H9 (cell line): ENCODE measurements at regions not wholly inside any gene's neighbourhood (a gene's known extent, or its start where the extent isn't known, plus 50 kb on each side); places are given as distances from the start of the nearest gene placed in this dataset.

Experiments
- DNase-seq: peaks from one replicate; pipeline ENCODE4 v3.0.0-alpha.2; 2017
- H2AFZ ChIP-seq: one replicate; pipeline ENCODE4 v1.6.1; 2013; ENCODE audit warnings: mild to moderate bottlenecking, low read length, control low read depth, moderate library complexity
- H2AK5ac ChIP-seq: 2 replicates; pipeline ENCODE4 v1.6.1; 2013; ENCODE audit warnings: low read length, control low read depth, mixed read lengths; ENCODE audit not compliant: insufficient read length
- H2BK120ac ChIP-seq: one replicate; pipeline ENCODE4 v1.6.1; 2013; ENCODE audit warnings: low read depth, mild to moderate bottlenecking, low read length, control low read depth, inconsistent platforms; ENCODE audit not compliant: poor library complexity, severe bottlenecking
- H2BK12ac ChIP-seq: 2 replicates; pipeline ENCODE4 v1.6.1; 2013; ENCODE audit warnings: low read length, control low read depth, mixed read lengths, low read depth; ENCODE audit not compliant: insufficient read length
- H2BK15ac ChIP-seq: 2 replicates; pipeline ENCODE4 v1.6.1; 2013; ENCODE audit warnings: low read depth, low read length, control low read depth
- H2BK20ac ChIP-seq: one replicate; pipeline ENCODE4 v1.6.1; 2013; ENCODE audit warnings: low read depth, mild to moderate bottlenecking, low read length, control low read depth, inconsistent platforms; ENCODE audit not compliant: poor library complexity, severe bottlenecking
- H2BK5ac ChIP-seq: 2 replicates; pipeline ENCODE4 v1.6.1; 2013; ENCODE audit warnings: low read length, control low read depth, mixed read lengths; ENCODE audit not compliant: insufficient read length
- H3K14ac ChIP-seq: 2 replicates; pipeline ENCODE4 v1.6.1; 2013; ENCODE audit warnings: low read length, control low read depth; ENCODE audit not compliant: insufficient read depth
- H3K18ac ChIP-seq: 2 replicates; pipeline ENCODE4 v1.6.1; 2013; ENCODE audit warnings: low read depth, mild to moderate bottlenecking, mixed read lengths, low read length, control low read depth; ENCODE audit not compliant: insufficient read length
- H3K23ac ChIP-seq: 2 replicates; pipeline ENCODE4 v1.6.1; 2013; ENCODE audit warnings: low read length, control low read depth, mixed read lengths, low read depth; ENCODE audit not compliant: insufficient read length
- H3K23me2 ChIP-seq: 2 replicates; pipeline ENCODE4 v1.6.1; 2013; ENCODE audit warnings: low read depth, mild to moderate bottlenecking, mixed read lengths, low read length, control low read depth; ENCODE audit not compliant: insufficient read length, poor library complexity, severe bottlenecking
- H3K27ac ChIP-seq: 2 replicates; pipeline ENCODE4 v1.5.1; 2013; ENCODE audit warnings: low read length, control low read depth, mixed read lengths, low read depth; ENCODE audit not compliant: insufficient read length
- H3K27me3 ChIP-seq: 2 replicates; pipeline ENCODE4 v1.6.1; 2013; ENCODE audit warnings: low read length, control low read depth, inconsistent platforms; ENCODE audit not compliant: insufficient read depth
- H3K4ac ChIP-seq: 2 replicates; pipeline ENCODE4 v1.6.1; 2013; ENCODE audit warnings: low read depth, mild to moderate bottlenecking, control low read depth, inconsistent platforms, low read length, moderate library complexity
- H3K4me1 ChIP-seq: 2 replicates; pipeline ENCODE4 v1.6.1; 2013; ENCODE audit warnings: low read length, control low read depth, inconsistent platforms; ENCODE audit not compliant: insufficient read depth
- H3K4me2 ChIP-seq: 2 replicates; pipeline ENCODE4 v1.6.1; 2013; ENCODE audit warnings: low read length, control low read depth, mixed read lengths; ENCODE audit not compliant: insufficient read length, insufficient read depth
- H3K56ac ChIP-seq: 2 replicates; pipeline ENCODE4 v1.6.1; 2013; ENCODE audit warnings: low read depth, mild to moderate bottlenecking, mixed read lengths, low read length, control low read depth; ENCODE audit not compliant: insufficient read length
- H3K79me1 ChIP-seq: 2 replicates; pipeline ENCODE4 v1.6.1; 2013; ENCODE audit warnings: low read depth, mild to moderate bottlenecking, moderate library complexity, low read length, control low read depth, inconsistent platforms; ENCODE audit not compliant: insufficient read depth, poor library complexity, severe bottlenecking
- H3K79me2 ChIP-seq: 2 replicates; pipeline ENCODE4 v1.6.1; 2013; ENCODE audit warnings: low read length, control low read depth, inconsistent platforms; ENCODE audit not compliant: insufficient read depth
- H3K9ac ChIP-seq: 2 replicates; pipeline ENCODE4 v1.6.1; 2013; ENCODE audit warnings: low read length, control low read depth, mixed read lengths; ENCODE audit not compliant: insufficient read length; ENCODE audit errors: extremely low read depth
- H3K9me3 ChIP-seq: one replicate; pipeline ENCODE4 v1.6.1; 2013; ENCODE audit warnings: low read depth, low read length, inconsistent platforms; ENCODE audit not compliant: control insufficient read depth
- H3T11ph ChIP-seq: one replicate; pipeline ENCODE4 v1.6.1; 2013; ENCODE audit warnings: mild to moderate bottlenecking, low read length, control low read depth, inconsistent platforms
- H4K20me1 ChIP-seq: one replicate; pipeline ENCODE4 v1.6.1; 2013; ENCODE audit not compliant: control insufficient read depth, insufficient read length, insufficient read depth
- H4K5ac ChIP-seq: 2 replicates; pipeline ENCODE4 v1.6.1; 2013; ENCODE audit warnings: low read depth, mild to moderate bottlenecking, mixed read lengths, low read length, control low read depth; ENCODE audit not compliant: insufficient read length
- H4K8ac ChIP-seq: replicated peaks from 2 replicates; pipeline ENCODE4 v1.6.1; 2013; ENCODE audit warnings: low read length, control low read depth, mixed read lengths, low read depth; ENCODE audit not compliant: insufficient read length
- H4K91ac ChIP-seq: 2 replicates; pipeline ENCODE4 v1.6.1; 2013; ENCODE audit warnings: low read depth, mild to moderate bottlenecking, moderate library complexity, mixed read lengths, low read length, control low read depth; ENCODE audit not compliant: insufficient read length
- H3K27ac Mint-ChIP-seq, 3 experiments: 2 replicates in 2 of 3; 3 replicates in 1 of 3; pipeline ENCODE4 v1.8.0; 2020 to 2021; ENCODE audit warnings: mixed read lengths in 3 of 3, mild to moderate bottlenecking in 1 of 3, moderate library complexity in 1 of 3
- H3K27me3 Mint-ChIP-seq: 2 replicates; pipeline ENCODE4 v1.8.0; 2021; ENCODE audit warnings: low read depth, mild to moderate bottlenecking, moderate library complexity, mixed read lengths
- H3K36me3 Mint-ChIP-seq, 3 experiments: 2 replicates in 2 of 3; 3 replicates in 1 of 3; pipeline ENCODE4 v1.8.0; 2020 to 2021; ENCODE audit warnings: low read depth in 3 of 3, mixed read lengths in 3 of 3; ENCODE audit not compliant: insufficient read depth in 1 of 3
- H3K4me1 Mint-ChIP-seq, 2 experiments: 2 replicates each; pipeline ENCODE4 v1.8.0; 2020; ENCODE audit warnings: mixed read lengths in 2 of 2
- H3K4me3 Mint-ChIP-seq, 2 experiments: 2 replicates in 1 of 2; 3 replicates in 1 of 2; pipeline ENCODE4 v1.8.0; 2020 to 2021; ENCODE audit warnings: mild to moderate bottlenecking in 2 of 2, mixed read lengths in 2 of 2, moderate library complexity in 1 of 2
- H3K9me3 Mint-ChIP-seq, 2 experiments: 2 replicates in 1 of 2; 3 replicates in 1 of 2; pipeline ENCODE4 v1.8.0; 2020; ENCODE audit warnings: mild to moderate bottlenecking in 2 of 2, mixed read lengths in 2 of 2, moderate library complexity in 1 of 2
- CTCF ChIP-seq: fragments of 200-600 bp; sonication (generic); conservative IDR thresholded peaks from 3 replicates; pipeline ENCODE4 v1.8.0; 2021; ENCODE audit warnings: antibody characterized with exemption, mild to moderate bottlenecking
- WGBS: extraction: QIAGEN DNeasy Blood & Tissue Kit; methylation state at CpG from one replicate; pipeline ENCODE4 v1.1.7; 2013; ENCODE audit warnings: missing lambda C conversion rate, low lambda C conversion rate, mixed read lengths; ENCODE audit not compliant: insufficient read length; ENCODE audit errors: extremely low coverage; 5-methylcytosine and 5-hydroxymethylcytosine counted together

- Histone ChIP-seq H3K4me2 (no peak overlapping the region), H2BK120ac (no peak overlapping the region), H3K23me2 (no peaks in the 10 kb centered on the region), H2BK5ac (no peak overlapping the region), H3K4ac (no peak overlapping the region), H4K91ac (no peak overlapping the region), H4K5ac (no peak overlapping the region), H3K79me1 (no peaks in the 10 kb centered on the region), H3K56ac (no peak overlapping the region), H4K8ac (no peak overlapping the region), H3K4me1 (peaks cover 4% of the 10 kb centered on the region; the same call in 1 of the 2 replicates), H3T11ph (no peak overlapping the region), H3K14ac (no peak overlapping the region), H3K27ac (no peak overlapping the region), H3K23ac (no peak overlapping the region), H2BK20ac (no peak overlapping the region), H2AK5ac (no peak overlapping the region), H3K27me3 (no peaks in the 10 kb centered on the region), H2BK15ac (no peak overlapping the region), H3K9ac (no peak overlapping the region), H2AFZ (no peak overlapping the region), H2BK12ac (no peak overlapping the region), H3K18ac (no peak overlapping the region), H3K9me3 (no peaks in the 10 kb centered on the region), H3K79me2 (no peaks in the 10 kb centered on the region), H4K20me1 (no peaks in the 10 kb centered on the region)
- Mint-ChIP-seq H3K9me3 (no peaks in the 10 kb centered on the region), H3K4me1 (peaks cover 7% of the 10 kb centered on the region in 2 experiments), H3K4me3 (no peak overlapping the region), H3K27me3 (no peaks in the 10 kb centered on the region), H3K36me3 (no peaks in the 10 kb centered on the region), H3K27ac (no peak overlapping the region)
- no peak for TF ChIP-seq CTCF
- no peak for DNase-seq
- no CpG with 5 or more reads among the region's 3 CpGs for WGBS
Measured at GRCh38 chr18:77464917-77465316, 215.3 kb downstream of the GALR1 start.
